PFSK-1 (cell line): ENCODE measurements at regions not wholly inside any gene's neighbourhood (a gene's known extent, or its start where the extent isn't known, plus 50 kb on each side); places are given as distances from the start of the nearest gene placed in this dataset.

Source experiments
- FOXP2 ChIP-seq: optimal IDR thresholded peaks from 2 replicates; pipeline ENCODE3; 2011; ENCODE audit warnings: borderline replicate concordance, control low read depth, inconsistent platforms; ENCODE audit not compliant: insufficient read depth; ENCODE audit errors: extremely low read length, extremely low read depth
- POLR2AphosphoS5 ChIP-seq: IDR thresholded peaks from 2 replicates; pipeline ENCODE4 v1.6.1; 2012; ENCODE audit warnings: low read depth, mild to moderate bottlenecking, control low read depth, low read length, moderate library complexity
- REST ChIP-seq, 2 experiments: IDR thresholded peaks; 2 replicates each; pipeline versions ENCODE4 v1.6.1 to v1.8.0; 2011 to 2012; ENCODE audit warnings: low read depth in 2 of 2, low read length in 2 of 2, control low read depth in 1 of 2, inconsistent platforms in 1 of 2, mild to moderate bottlenecking in 1 of 2, moderate library complexity in 1 of 2; ENCODE audit not compliant: insufficient read depth in 1 of 2
- SIN3A ChIP-seq: IDR thresholded peaks from 2 replicates; pipeline ENCODE4 v1.6.1; 2012; ENCODE audit warnings: mild to moderate bottlenecking, low read length, moderate library complexity, borderline replicate concordance; ENCODE audit not compliant: insufficient read depth
- TAF1 ChIP-seq: IDR thresholded peaks from 2 replicates; pipeline ENCODE4 v1.6.1; 2012; ENCODE audit warnings: low read length, control low read depth, borderline replicate concordance; ENCODE audit not compliant: insufficient read depth

- no peak for TF ChIP-seq POLR2AphosphoS5
- TF ChIP-seq SIN3A = no peak
- TF ChIP-seq FOXP2 = no peak
- no peak for TF ChIP-seq REST (IDR thresholded peaks at IDR 0.05; ENCODE audit: insufficient read depth in 1 of 2, low read depth in 2 of 2, low read length in 2 of 2)
- TF ChIP-seq TAF1 = no peak
Measured at GRCh38 chr5:82827651-82828050, 249.5 kb downstream of the TMEM167A start.

- no peak for TF ChIP-seq FOXP2
- no peak for TF ChIP-seq TAF1
- no peak for TF ChIP-seq REST (IDR thresholded peaks at IDR 0.05; ENCODE audit: insufficient read depth in 1 of 2, low read depth in 2 of 2, low read length in 2 of 2)
Measured at GRCh38 chr5:82822634-82822927, 254.6 kb downstream of the TMEM167A start.

GRCh38 chr5:82821846-82822633 is 255.2 kb downstream of the TMEM167A start:
- TF ChIP-seq FOXP2 = no peak
- TF ChIP-seq POLR2AphosphoS5 = no peak
- TF ChIP-seq REST (IDR thresholded peaks at IDR 0.05; ENCODE audit: insufficient read depth in 1 of 2, low read depth in 2 of 2, low read length in 2 of 2) = no peak
- TF ChIP-seq SIN3A = no peak
- TF ChIP-seq TAF1 = no peak

GRCh38 chr5:82820961-82821845 is 256.0 kb downstream of the TMEM167A start:
- TF ChIP-seq SIN3A (no peak), REST (IDR thresholded peaks at IDR 0.05; ENCODE audit: insufficient read depth in 1 of 2, low read depth in 2 of 2, low read length in 2 of 2) (no peak), TAF1 (no peak), FOXP2 (no peak), POLR2AphosphoS5 (no peak)
